Left ventricle myocardium inferior (tissue), 1 donor: ENCODE measurements at regions not wholly inside any gene's neighbourhood (a gene's known extent, or its start where the extent isn't known, plus 50 kb on each side); places are given as distances from the start of the nearest gene placed in this dataset.

Experiments used
- DNase-seq: peaks from one replicate; pipeline ENCODE4 v3.0.0-alpha.2; 2020
- H3K27ac ChIP-seq: fragments of 200-600 bp; replicated peaks from 2 replicates; pipeline ENCODE4 v1.8.0; 2021
- H3K27me3 ChIP-seq: fragments of 200-600 bp; 2 replicates; pipeline ENCODE4 v1.8.0; 2021; ENCODE audit warnings: low read depth
- H3K36me3 ChIP-seq: fragments of 200-600 bp; 2 replicates; pipeline ENCODE4 v1.8.0; 2021
- H3K4me1 ChIP-seq: fragments of 200-600 bp; 2 replicates; pipeline ENCODE4 v1.8.0; 2021
- H3K4me3 ChIP-seq: fragments of 200-600 bp; 2 replicates; pipeline ENCODE4 v1.8.0; 2021; ENCODE audit warnings: mild to moderate bottlenecking, moderate library complexity
- H3K9me3 ChIP-seq: fragments of 200-600 bp; replicated peaks from 2 replicates; pipeline ENCODE4 v1.8.0; 2021
- CTCF ChIP-seq: fragments of 200-600 bp; IDR thresholded peaks from 2 replicates; pipeline ENCODE4 v1.8.0; 2021; ENCODE audit warnings: antibody characterized with exemption, mild to moderate bottlenecking, borderline replicate concordance
- intact Hi-C: fragments of 100-400 bp; cut with micrococcal nuclease; formaldehyde crosslinking; loops from one replicate; pipeline ENCODE4 v1.11.0; 2022
- donor health status: DM: no; HTN: yes; CAD: no; lungs with severe emphysema.

DNA sequence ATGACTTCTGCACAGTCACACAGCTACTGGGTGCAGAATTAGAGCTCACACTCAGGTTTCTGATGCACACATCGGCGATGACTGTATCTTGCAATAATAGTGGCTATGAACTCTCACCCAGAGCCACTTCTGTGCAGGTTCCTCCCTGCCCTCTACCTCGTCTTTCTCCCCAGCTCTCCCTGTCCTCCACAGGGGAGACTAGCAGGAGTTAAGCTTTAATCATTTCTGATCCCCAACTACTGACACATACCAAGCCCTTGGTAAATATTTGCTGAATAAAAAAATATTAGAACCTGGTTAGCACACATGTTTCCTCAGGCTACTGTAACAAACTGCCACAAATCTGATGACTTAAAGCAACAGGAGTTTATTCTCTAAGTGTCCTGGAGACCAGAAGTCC is 222.7 kb upstream of the FOXA2 start:
- Histone ChIP-seq H3K4me1 (peaks cover 8% of the 10 kb centered on the region), H3K27me3 (peaks cover 33% of the 10 kb centered on the region), H3K36me3 (no peaks in the 10 kb centered on the region), H3K27ac (no peak overlapping the region), H3K9me3 (no peaks in the 10 kb centered on the region), H3K4me3 (no peak overlapping the region)
- no peak for DNase-seq
- intact Hi-C loops: no loop called here
- no peak for TF ChIP-seq CTCF

- no peaks in the 10 kb centered on the region for H3K9me3 ChIP-seq
- intact Hi-C loops: no loop called here
- H3K27ac ChIP-seq: no peak overlapping the region
- no peaks in the 10 kb centered on the region for H3K36me3 ChIP-seq
- TF ChIP-seq CTCF: no peak
- H3K27me3 ChIP-seq: peaks cover 26% of the 10 kb centered on the region
- no peak overlapping the region for H3K4me3 ChIP-seq
- peaks cover 8% of the 10 kb centered on the region for H3K4me1 ChIP-seq
- DNase-seq: no peak
Measured at GRCh38 chr20:22807646-22808244, 223.4 kb upstream of the FOXA2 start.

GRCh38 chr20:22808628-22809027 is 224.3 kb upstream of the FOXA2 start:
- Histone ChIP-seq H3K36me3 (no peaks in the 10 kb centered on the region), H3K9me3 (no peaks in the 10 kb centered on the region), H3K27ac (no peak overlapping the region), H3K4me1 (peaks cover 8% of the 10 kb centered on the region), H3K27me3 (peaks cover 18% of the 10 kb centered on the region), H3K4me3 (no peak overlapping the region)
- DNase-seq: no peak
- intact Hi-C loops: no loop called here
- TF ChIP-seq CTCF: no peak

- Histone ChIP-seq H3K9me3 (no peaks in the 10 kb centered on the region), H3K4me1 (peaks cover 8% of the 10 kb centered on the region), H3K27ac (no peak overlapping the region), H3K27me3 (peaks cover 12% of the 10 kb centered on the region), H3K36me3 (no peaks in the 10 kb centered on the region), H3K4me3 (no peak overlapping the region)
- DNase-seq: no peak
- intact Hi-C loops: no loop called here
- no peak for TF ChIP-seq CTCF
Measured at GRCh38 chr20:22810030-22810429, 225.1 kb upstream of the SSTR4 start.

- no peak overlapping the region for H3K27ac ChIP-seq
- no peak overlapping the region for H3K4me3 ChIP-seq
- no peak for TF ChIP-seq CTCF
- H3K4me1 ChIP-seq: peaks cover 12% of the 10 kb centered on the region
- H3K27me3 ChIP-seq: peaks cover 12% of the 10 kb centered on the region
- no peak for DNase-seq
- H3K9me3 ChIP-seq: no peaks in the 10 kb centered on the region
- intact Hi-C loops: no loop called here
- H3K36me3 ChIP-seq: no peaks in the 10 kb centered on the region
Measured at GRCh38 chr20:22810626-22811569, 224.2 kb upstream of the SSTR4 start.
